GM19351 (cell line): ENCODE measurements at regions not wholly inside any gene's neighbourhood (a gene's known extent, or its start where the extent isn't known, plus 50 kb on each side); places are given as distances from the start of the nearest gene placed in this dataset.

Experiments used
- ATAC-seq: cut with Tn5 transposase; IDR thresholded peaks from one replicate; pipeline ENCODE4 v1.9.1; 2021; ENCODE audit warnings: mild to moderate bottlenecking, moderate library complexity; ENCODE audit not compliant: unreplicated experiment

GRCh38 chr10:64067859-64068258, 546.7 kb downstream of the REEP3 start:
- ATAC-seq, result no peak

GRCh38 chr10:64070241-64070640, 549.0 kb downstream of the REEP3 start:
- no peak for ATAC-seq

- no peak for ATAC-seq
Observed at GRCh38 chr10:64071218-64071617, 550.0 kb downstream of the REEP3 start.

GRCh38 chr10:64075604-64076003, 554.4 kb downstream of the REEP3 start:
- no peak for ATAC-seq

- no peak for ATAC-seq
Observed at GRCh38 chr10:64076322-64076940, 555.2 kb downstream of the REEP3 start.

GRCh38 chr10:64079341-64079740, 558.1 kb downstream of the REEP3 start:
- no peak for ATAC-seq

GRCh38 chr10:64080071-64080470, 558.9 kb downstream of the REEP3 start:
- no peak for ATAC-seq

GRCh38 chr10:64081947-64082482, 560.8 kb downstream of the REEP3 start:
- ATAC-seq, result no peak

- no peak for ATAC-seq
Observed at GRCh38 chr10:64086083-64086767, 565.0 kb downstream of the REEP3 start.

GRCh38 chr10:64089648-64090047, 568.4 kb downstream of the REEP3 start:
- no peak for ATAC-seq

- no peak for ATAC-seq
Observed at GRCh38 chr10:64090865-64091264, 569.7 kb downstream of the REEP3 start.

GRCh38 chr10:64091897-64092296, 570.7 kb downstream of the REEP3 start:
- no peak for ATAC-seq

GRCh38 chr10:64093304-64093703, 572.1 kb downstream of the REEP3 start:
- ATAC-seq, result no peak

GRCh38 chr10:64093946-64094535, 572.8 kb downstream of the REEP3 start:
- ATAC-seq, result no peak

GRCh38 chr10:64096941-64097340, 575.7 kb downstream of the REEP3 start:
- no peak for ATAC-seq

- no peak for ATAC-seq
Observed at GRCh38 chr10:64097391-64098122, 576.4 kb downstream of the REEP3 start.

GRCh38 chr10:64098994-64099393, 577.8 kb downstream of the REEP3 start:
- no peak for ATAC-seq

- no peak for ATAC-seq
Observed at GRCh38 chr10:64101606-64102263, 580.5 kb downstream of the REEP3 start.

GRCh38 chr10:64102264-64102633, 581.0 kb downstream of the REEP3 start:
- ATAC-seq, result no peak

- ATAC-seq, result no peak
Observed at GRCh38 chr10:64102916-64103315, 581.7 kb downstream of the REEP3 start.
